Erythroblast (primary cell): ENCODE measurements at regions not wholly inside any gene's neighbourhood (a gene's known extent, or its start where the extent isn't known, plus 50 kb on each side); places are given as distances from the start of the nearest gene placed in this dataset.

Experiments used
- GATA1 ChIP-seq: IDR thresholded peaks from 2 replicates; pipeline ENCODE4 v1.6.1; 2011; ENCODE audit warnings: low read depth, mild to moderate bottlenecking, control low read depth, low read length, moderate library complexity
- POLR2A ChIP-seq: IDR thresholded peaks from 2 replicates; pipeline ENCODE4 v1.6.1; 2011; ENCODE audit warnings: mild to moderate bottlenecking, low read length

DNA sequence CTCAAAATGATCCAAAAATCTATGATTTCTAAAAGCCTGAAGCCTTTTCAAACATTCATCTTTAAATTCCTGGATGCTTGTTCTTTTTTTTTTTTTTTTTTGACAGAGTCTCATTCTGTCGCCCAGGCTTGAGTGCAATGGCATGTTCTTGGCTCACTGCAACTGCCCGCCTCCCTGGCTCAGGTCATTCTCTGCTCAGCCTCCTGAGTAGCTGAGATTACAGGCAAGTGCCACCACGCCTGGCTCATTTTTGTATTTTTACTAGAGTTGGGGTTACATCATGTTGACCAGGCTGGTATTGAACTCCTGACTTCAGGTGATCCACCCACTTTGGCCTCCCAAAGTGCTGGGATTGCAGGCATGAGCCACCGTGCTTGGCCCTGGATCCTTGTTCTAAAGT, 649.5 kb downstream of the XIRP2 start:
- no peak for TF ChIP-seq POLR2A
- TF ChIP-seq GATA1, result no peak
